Thyroid gland (tissue), 4 donors: ENCODE measurements at regions not wholly inside any gene's neighbourhood (a gene's known extent, or its start where the extent isn't known, plus 50 kb on each side); places are given as distances from the start of the nearest gene placed in this dataset.

Experiments used
- DNase-seq, 2 donors: peaks; one replicate each; pipeline ENCODE4 v3.0.0-alpha.2; 2019
- H3K27ac ChIP-seq, 3 donors: fragments of 200-600 bp; sonication (generic); 1 replicate in 2 of 3; 2 replicates in 1 of 3; pipeline ENCODE4 v1.5.1; 2016 to 2019; ENCODE audit warnings: mild to moderate bottlenecking in 1 of 3, moderate library complexity in 1 of 3
- H3K27me3 ChIP-seq: fragments of 200-600 bp; sonication (generic); one replicate; pipeline ENCODE4 v1.5.1; 2019
- H3K36me3 ChIP-seq, 2 donors: fragments of 200-600 bp; sonication (generic); one replicate each; pipeline ENCODE4 v1.5.1; 2016 to 2019
- H3K4me1 ChIP-seq, 2 donors: fragments of 200-600 bp; sonication (generic); one replicate each; pipeline ENCODE4 v1.5.1; 2017 to 2019
- H3K4me3 ChIP-seq, 3 donors: fragments of 200-600 bp; sonication (generic); replicated peaks in 1 of 3; 1 replicate in 2 of 3; 2 replicates in 1 of 3; pipeline ENCODE4 v1.5.1; 2016; ENCODE audit warnings: mild to moderate bottlenecking in 1 of 3
- H3K9me3 ChIP-seq: fragments of 200-600 bp; sonication (generic); one replicate; pipeline ENCODE4 v1.5.1; 2017
- POLR2A ChIP-seq, 2 donors: fragments of 450-650 bp; IDR thresholded peaks; one replicate each; pipeline ENCODE4 v1.6.1; 2017; ENCODE audit warnings: antibody characterized with exemption in 2 of 2, mild to moderate bottlenecking in 2 of 2, moderate library complexity in 1 of 2
- WGBS, 2 donors: methylation state at CpG; one replicate each; pipeline ENCODE4 v1.1.5; 2017; 5-methylcytosine and 5-hydroxymethylcytosine counted together
- intact Hi-C: fragments of 100-400 bp; cut with DNase I; formaldehyde crosslinking; loops from one replicate; pipeline ENCODE4 v1.15.1; 2023
- TF ChIP-seq, protein P1 (sequence below), 6 experiments: fragments of 200-600 bp in 3 of 6; fragments of 450-650 bp in 3 of 6; sonication (generic) in 3 of 6; IDR thresholded peaks; one replicate each; pipeline ENCODE4 v1.5.1; 2016 to 2019; ENCODE audit warnings: antibody characterized with exemption in 6 of 6, mild to moderate bottlenecking in 2 of 6, inconsistent platforms in 1 of 6, moderate library complexity in 1 of 6

DNA sequence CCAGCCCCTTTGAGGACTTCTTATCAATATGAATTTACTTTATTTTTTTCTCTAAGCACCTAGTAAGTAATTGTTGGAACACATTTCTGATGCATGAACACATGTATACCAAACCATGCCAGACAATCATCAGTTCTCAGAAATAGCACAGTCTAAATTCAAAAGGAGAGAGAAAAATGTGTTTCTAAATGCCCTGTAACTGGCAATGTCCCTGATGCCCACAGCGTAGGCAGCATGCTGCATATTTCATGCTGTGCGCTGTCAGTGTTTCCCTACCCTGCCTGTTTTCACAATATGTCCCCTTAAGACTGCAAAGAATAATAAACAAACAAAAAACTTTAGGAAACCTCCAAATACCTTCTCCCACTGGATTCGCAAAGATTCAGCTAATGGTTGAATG, 881.0 kb upstream of the CHAC2 start:
- 87% methylated on average over 3 of the region's 3 CpGs for WGBS, 2 donors
- intact Hi-C loops = no loop called here
- Histone ChIP-seq H3K27me3 (no peaks in the 10 kb centered on the region), H3K9me3 (no peaks in the 10 kb centered on the region), H3K4me1 (no peaks in the 10 kb centered on the region), H3K27ac (no peak overlapping the region), H3K4me3 (no peak overlapping the region), H3K36me3 (no peaks in the 10 kb centered on the region)
- DNase-seq = no peak
- TF ChIP-seq, protein P1, sequence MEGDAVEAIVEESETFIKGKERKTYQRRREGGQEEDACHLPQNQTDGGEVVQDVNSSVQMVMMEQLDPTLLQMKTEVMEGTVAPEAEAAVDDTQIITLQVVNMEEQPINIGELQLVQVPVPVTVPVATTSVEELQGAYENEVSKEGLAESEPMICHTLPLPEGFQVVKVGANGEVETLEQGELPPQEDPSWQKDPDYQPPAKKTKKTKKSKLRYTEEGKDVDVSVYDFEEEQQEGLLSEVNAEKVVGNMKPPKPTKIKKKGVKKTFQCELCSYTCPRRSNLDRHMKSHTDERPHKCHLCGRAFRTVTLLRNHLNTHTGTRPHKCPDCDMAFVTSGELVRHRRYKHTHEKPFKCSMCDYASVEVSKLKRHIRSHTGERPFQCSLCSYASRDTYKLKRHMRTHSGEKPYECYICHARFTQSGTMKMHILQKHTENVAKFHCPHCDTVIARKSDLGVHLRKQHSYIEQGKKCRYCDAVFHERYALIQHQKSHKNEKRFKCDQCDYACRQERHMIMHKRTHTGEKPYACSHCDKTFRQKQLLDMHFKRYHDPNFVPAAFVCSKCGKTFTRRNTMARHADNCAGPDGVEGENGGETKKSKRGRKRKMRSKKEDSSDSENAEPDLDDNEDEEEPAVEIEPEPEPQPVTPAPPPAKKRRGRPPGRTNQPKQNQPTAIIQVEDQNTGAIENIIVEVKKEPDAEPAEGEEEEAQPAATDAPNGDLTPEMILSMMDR (IDR thresholded peaks at IDR 0.05) = no peak
- TF ChIP-seq POLR2A (IDR thresholded peaks at IDR 0.05) = no peak

DNA sequence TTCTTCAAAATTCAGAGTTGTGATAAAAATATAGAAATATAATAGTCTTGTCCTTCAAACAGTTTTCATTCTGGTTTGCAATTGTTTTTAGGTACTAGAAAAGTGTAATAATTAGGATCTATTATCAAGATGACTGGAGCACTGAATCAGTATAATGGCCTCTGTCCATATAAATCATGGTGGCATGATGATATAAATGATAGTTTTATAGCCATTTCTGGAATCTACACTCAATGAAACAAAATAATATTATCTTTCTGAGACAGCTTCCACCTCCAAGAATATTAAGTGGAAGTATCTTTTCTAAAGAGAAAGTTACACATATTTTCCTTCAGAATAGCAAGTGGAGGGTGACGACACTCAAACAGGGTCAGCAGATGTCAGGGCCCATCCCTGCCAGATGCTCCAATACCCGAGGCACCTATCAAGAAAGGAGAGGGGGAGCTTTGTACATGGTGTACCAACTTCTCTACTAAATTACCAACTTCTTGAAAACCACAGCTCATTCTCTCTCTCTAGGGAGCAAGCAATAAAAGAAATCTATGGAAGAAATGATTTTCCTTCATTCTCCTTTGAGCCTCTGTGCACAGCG, 882.7 kb upstream of the CHAC2 start:
- Histone ChIP-seq H3K27ac (no peak overlapping the region), H3K27me3 (no peaks in the 10 kb centered on the region), H3K4me1 (no peaks in the 10 kb centered on the region), H3K4me3 (no peak overlapping the region), H3K36me3 (no peaks in the 10 kb centered on the region), H3K9me3 (no peaks in the 10 kb centered on the region)
- TF ChIP-seq, protein P1 (IDR thresholded peaks at IDR 0.05) = no peak
- TF ChIP-seq POLR2A (IDR thresholded peaks at IDR 0.05) = no peak
- 77 to 84% methylated on average over 3 of the region's 3 CpGs for WGBS, 2 donors
- intact Hi-C loops = no loop called here
- DNase-seq = no peak

DNA sequence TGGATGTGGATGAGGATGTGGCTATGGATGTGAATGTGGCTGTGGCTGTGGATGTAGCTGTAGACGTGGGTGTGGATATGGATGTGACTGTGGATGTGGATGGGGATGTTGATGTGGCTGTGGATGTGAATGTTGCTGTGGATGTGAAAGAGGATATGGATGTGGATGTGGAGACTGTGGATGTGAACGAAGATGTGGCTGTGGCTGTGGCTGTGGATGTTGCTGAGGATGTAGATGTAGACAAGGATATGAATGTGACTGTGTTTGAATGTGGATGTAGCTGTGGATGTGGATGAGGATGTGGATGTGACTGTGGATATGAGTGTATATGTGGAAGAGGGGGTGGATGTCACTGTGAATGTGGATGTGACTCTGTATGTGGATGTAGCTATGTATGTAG, 884.6 kb upstream of the CHAC2 start:
- Histone ChIP-seq H3K36me3 (no peaks in the 10 kb centered on the region), H3K27ac (no peak overlapping the region), H3K27me3 (no peaks in the 10 kb centered on the region), H3K9me3 (no peaks in the 10 kb centered on the region), H3K4me1 (no peaks in the 10 kb centered on the region), H3K4me3 (no peak overlapping the region)
- intact Hi-C loops = no loop called here
- TF ChIP-seq POLR2A (IDR thresholded peaks at IDR 0.05) = no peak
- TF ChIP-seq, protein P1 (IDR thresholded peaks at IDR 0.05) = no peak
- whole genome bisulfite sequencing, 2 donors = 63 to 71% methylated on average over 2 of the region's 2 CpGs
- DNase-seq = no peak

DNA sequence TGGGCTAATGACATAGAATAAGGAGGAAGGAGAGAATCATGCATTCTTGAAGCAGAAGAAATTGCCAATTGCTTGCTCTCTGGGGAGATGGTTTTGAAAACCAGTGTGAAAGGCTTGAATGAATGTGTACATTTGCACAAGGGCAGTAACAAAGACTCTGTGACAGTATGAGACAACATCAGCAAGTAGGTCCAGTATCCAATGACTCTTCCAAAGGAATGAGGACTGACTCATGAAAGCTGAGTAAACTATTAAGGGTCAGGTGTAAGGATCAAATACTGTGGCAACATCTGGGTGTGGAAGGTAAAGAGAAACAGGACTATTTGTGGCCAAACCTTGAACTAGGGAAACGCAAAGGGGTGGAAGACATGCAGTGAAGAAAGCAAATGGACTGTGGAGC, 886.0 kb upstream of the CHAC2 start:
- no peaks in the 10 kb centered on the region for H3K36me3 ChIP-seq
- no peak overlapping the region for H3K27ac ChIP-seq
- no peak for DNase-seq
- intact Hi-C loops = no loop called here
- no peaks in the 10 kb centered on the region for H3K27me3 ChIP-seq
- 85 to 86% methylated on average over 1 of the region's 1 CpG for WGBS, 2 donors
- TF ChIP-seq, protein P1 (IDR thresholded peaks at IDR 0.05) = no peak
- no peaks in the 10 kb centered on the region for H3K4me1 ChIP-seq
- no peaks in the 10 kb centered on the region for H3K9me3 ChIP-seq
- H3K4me3 ChIP-seq = no peak overlapping the region

DNA sequence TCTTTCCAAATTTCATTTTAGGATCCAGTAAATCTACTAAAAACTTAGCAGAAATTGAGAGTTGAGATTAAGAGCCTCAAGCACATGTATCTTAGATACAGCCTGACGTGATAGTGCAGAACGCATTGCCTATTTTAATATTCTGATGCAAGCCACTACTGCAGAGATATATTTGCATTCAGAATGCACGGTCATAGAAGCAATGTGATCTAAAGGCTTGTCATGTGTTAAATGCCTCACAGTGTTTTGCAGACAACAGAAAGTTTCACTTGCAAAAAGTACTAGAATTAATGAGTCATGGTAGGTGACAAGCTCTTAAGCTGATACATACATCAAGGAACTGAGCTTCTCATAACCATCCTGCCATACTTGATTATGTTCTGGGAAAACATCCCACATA, 886.7 kb upstream of the CHAC2 start:
- no peak overlapping the region for H3K4me3 ChIP-seq
- no peaks in the 10 kb centered on the region for H3K27me3 ChIP-seq
- no peak overlapping the region for H3K27ac ChIP-seq
- WGBS, 2 donors = 86 to 89% methylated on average over 3 of the region's 3 CpGs
- no peak for DNase-seq
- TF ChIP-seq, protein P1 (IDR thresholded peaks at IDR 0.05) = no peak
- no peak for TF ChIP-seq POLR2A (IDR thresholded peaks at IDR 0.05)
- no peaks in the 10 kb centered on the region for H3K36me3 ChIP-seq
- H3K4me1 ChIP-seq = no peaks in the 10 kb centered on the region
- H3K9me3 ChIP-seq = no peaks in the 10 kb centered on the region
- intact Hi-C loops = no loop called here
